Thyroid gland (tissue), 4 donors: ENCODE measurements at regions not wholly inside any gene's neighbourhood (a gene's known extent, or its start where the extent isn't known, plus 50 kb on each side); places are given as distances from the start of the nearest gene placed in this dataset.
A peak's percentile ranks its signal among the peaks of the same experiment; 100 is the strongest.

Source experiments
- DNase-seq, 2 donors: peaks; one replicate each; pipeline ENCODE4 v3.0.0-alpha.2; 2019
- H3K27ac ChIP-seq, 3 donors: fragments of 200-600 bp; sonication (generic); 1 replicate in 2 of 3; 2 replicates in 1 of 3; pipeline ENCODE4 v1.5.1; 2016 to 2019; ENCODE audit warnings: mild to moderate bottlenecking in 1 of 3, moderate library complexity in 1 of 3
- H3K27me3 ChIP-seq: fragments of 200-600 bp; sonication (generic); one replicate; pipeline ENCODE4 v1.5.1; 2019
- H3K36me3 ChIP-seq, 2 donors: fragments of 200-600 bp; sonication (generic); one replicate each; pipeline ENCODE4 v1.5.1; 2016 to 2019
- H3K4me1 ChIP-seq, 2 donors: fragments of 200-600 bp; sonication (generic); one replicate each; pipeline ENCODE4 v1.5.1; 2017 to 2019
- H3K4me3 ChIP-seq, 3 donors: fragments of 200-600 bp; sonication (generic); replicated peaks in 1 of 3; 1 replicate in 2 of 3; 2 replicates in 1 of 3; pipeline ENCODE4 v1.5.1; 2016; ENCODE audit warnings: mild to moderate bottlenecking in 1 of 3
- H3K9me3 ChIP-seq: fragments of 200-600 bp; sonication (generic); one replicate; pipeline ENCODE4 v1.5.1; 2017
- CTCF ChIP-seq, 6 experiments: fragments of 200-600 bp in 3 of 6; fragments of 450-650 bp in 3 of 6; sonication (generic) in 3 of 6; IDR thresholded peaks; one replicate each; pipeline ENCODE4 v1.5.1; 2016 to 2019; ENCODE audit warnings: antibody characterized with exemption in 6 of 6, mild to moderate bottlenecking in 2 of 6, inconsistent platforms in 1 of 6, moderate library complexity in 1 of 6
- POLR2A ChIP-seq, 2 donors: fragments of 450-650 bp; IDR thresholded peaks; one replicate each; pipeline ENCODE4 v1.6.1; 2017; ENCODE audit warnings: antibody characterized with exemption in 2 of 2, mild to moderate bottlenecking in 2 of 2, moderate library complexity in 1 of 2
- WGBS, 2 donors: methylation state at CpG; one replicate each; pipeline ENCODE4 v1.1.5; 2017; 5-methylcytosine and 5-hydroxymethylcytosine counted together
- intact Hi-C: fragments of 100-400 bp; cut with DNase I; formaldehyde crosslinking; loops from one replicate; pipeline ENCODE4 v1.15.1; 2023

GRCh38 chr10:33115738-33116719 lies 158.0 kb upstream of the ITGB1 start:
- 44 to 51% methylated on average over 20 of the region's 20 CpGs for WGBS, 2 donors

GRCh38 chr10:33114451-33114952 lies 156.5 kb upstream of the ITGB1 start:
- H3K4me1 ChIP-seq: no peaks in the 10 kb centered on the region
- H3K4me3 ChIP-seq: no peak overlapping the region
- no peak for TF ChIP-seq POLR2A (IDR thresholded peaks at IDR 0.05)
- no peak for TF ChIP-seq CTCF (IDR thresholded peaks at IDR 0.05)
- H3K9me3 ChIP-seq: no peaks in the 10 kb centered on the region
- H3K36me3 ChIP-seq: no peaks in the 10 kb centered on the region
- H3K27me3 ChIP-seq: no peaks in the 10 kb centered on the region
- H3K27ac ChIP-seq: no peak overlapping the region
- 72 to 75% methylated on average over 5 of the region's 5 CpGs for WGBS, 2 donors
- no peak for DNase-seq
- intact Hi-C loops: no loop called here

More at GRCh38 chr10:33115738-33116719, 158.0 kb upstream of the ITGB1 start:
- no peaks in the 10 kb centered on the region for H3K9me3 ChIP-seq
- no peaks in the 10 kb centered on the region for H3K27me3 ChIP-seq
- H3K27ac ChIP-seq: no peak overlapping the region
- no peaks in the 10 kb centered on the region for H3K36me3 ChIP-seq
- DNase-seq: peak; percentile 41 to 45
- H3K4me1 ChIP-seq: no peaks in the 10 kb centered on the region
- H3K4me3 ChIP-seq: no peak overlapping the region
- TF ChIP-seq POLR2A (IDR thresholded peaks at IDR 0.05) (no peak), CTCF (IDR thresholded peaks at IDR 0.05) (peak in 4 of 6 experiments; percentile 23 to 49 (median 44))
- intact Hi-C loops: no loop called here

GRCh38 chr10:33113466-33113865 lies 155.4 kb upstream of the ITGB1 start:
- TF ChIP-seq POLR2A (IDR thresholded peaks at IDR 0.05) (no peak), CTCF (IDR thresholded peaks at IDR 0.05) (no peak)
- H3K36me3 ChIP-seq: no peaks in the 10 kb centered on the region
- intact Hi-C loops: no loop called here
- no peaks in the 10 kb centered on the region for H3K4me1 ChIP-seq
- no peak for DNase-seq
- H3K27ac ChIP-seq: no peak overlapping the region
- 85 to 86% methylated on average over 5 of the region's 5 CpGs for WGBS, 2 donors
- no peaks in the 10 kb centered on the region for H3K9me3 ChIP-seq
- H3K27me3 ChIP-seq: no peaks in the 10 kb centered on the region
- H3K4me3 ChIP-seq: no peak overlapping the region

- WGBS, 2 donors: 84 to 90% methylated on average over 2 of the region's 2 CpGs
- H3K4me3 ChIP-seq: no peak overlapping the region
- no peaks in the 10 kb centered on the region for H3K4me1 ChIP-seq
- no peaks in the 10 kb centered on the region for H3K9me3 ChIP-seq
- intact Hi-C loops: no loop called here
- TF ChIP-seq POLR2A (IDR thresholded peaks at IDR 0.05): no peak
- no peak for TF ChIP-seq CTCF (IDR thresholded peaks at IDR 0.05)
- no peak overlapping the region for H3K27ac ChIP-seq
- no peaks in the 10 kb centered on the region for H3K36me3 ChIP-seq
- no peaks in the 10 kb centered on the region for H3K27me3 ChIP-seq
- no peak for DNase-seq
These were observed 154.9 kb upstream of the ITGB1 start for GRCh38 chr10:33112831-33113455.
